ENCODE measurements at regions not wholly inside any gene's neighbourhood (a gene's known extent, or its start where the extent isn't known, plus 50 kb on each side); places are given as distances from the start of the nearest gene placed in this dataset.

DNA sequence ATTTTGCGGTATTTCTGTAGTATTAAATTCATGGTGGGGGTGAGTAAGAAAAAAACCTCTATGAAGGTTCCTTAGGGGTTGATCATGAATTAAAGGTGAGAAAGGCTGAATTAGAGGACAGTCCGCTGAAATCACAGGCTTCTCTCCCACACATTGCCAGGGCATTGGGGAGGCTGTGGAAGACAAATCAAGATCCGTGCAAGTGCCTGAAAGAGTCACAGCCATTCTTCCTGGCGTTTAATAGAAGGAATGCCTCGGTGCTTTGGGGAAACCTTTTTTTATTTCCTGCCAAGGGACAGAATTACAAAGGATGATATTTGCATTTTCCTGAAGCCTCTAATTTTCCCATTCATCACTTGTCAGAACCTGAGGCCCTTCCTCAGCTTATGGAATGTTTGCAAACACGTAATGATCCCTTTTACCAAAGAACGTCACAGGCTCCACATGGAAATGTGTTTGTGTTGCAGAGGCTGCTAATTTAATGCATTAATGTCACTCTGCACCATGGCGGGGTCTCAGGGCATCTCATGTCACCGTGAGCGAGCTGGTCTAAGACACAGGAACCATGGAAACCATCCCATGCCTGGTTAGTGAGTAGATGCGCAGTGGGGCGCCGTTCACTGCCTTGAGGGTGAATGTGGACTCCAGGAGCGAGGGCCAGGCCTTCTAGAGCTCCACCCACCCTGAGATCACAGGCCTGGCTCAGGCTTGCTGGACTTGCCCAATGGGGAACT, 185.9 kb upstream of the SULF2 start:
- TF ChIP-seq, protein P1, sequence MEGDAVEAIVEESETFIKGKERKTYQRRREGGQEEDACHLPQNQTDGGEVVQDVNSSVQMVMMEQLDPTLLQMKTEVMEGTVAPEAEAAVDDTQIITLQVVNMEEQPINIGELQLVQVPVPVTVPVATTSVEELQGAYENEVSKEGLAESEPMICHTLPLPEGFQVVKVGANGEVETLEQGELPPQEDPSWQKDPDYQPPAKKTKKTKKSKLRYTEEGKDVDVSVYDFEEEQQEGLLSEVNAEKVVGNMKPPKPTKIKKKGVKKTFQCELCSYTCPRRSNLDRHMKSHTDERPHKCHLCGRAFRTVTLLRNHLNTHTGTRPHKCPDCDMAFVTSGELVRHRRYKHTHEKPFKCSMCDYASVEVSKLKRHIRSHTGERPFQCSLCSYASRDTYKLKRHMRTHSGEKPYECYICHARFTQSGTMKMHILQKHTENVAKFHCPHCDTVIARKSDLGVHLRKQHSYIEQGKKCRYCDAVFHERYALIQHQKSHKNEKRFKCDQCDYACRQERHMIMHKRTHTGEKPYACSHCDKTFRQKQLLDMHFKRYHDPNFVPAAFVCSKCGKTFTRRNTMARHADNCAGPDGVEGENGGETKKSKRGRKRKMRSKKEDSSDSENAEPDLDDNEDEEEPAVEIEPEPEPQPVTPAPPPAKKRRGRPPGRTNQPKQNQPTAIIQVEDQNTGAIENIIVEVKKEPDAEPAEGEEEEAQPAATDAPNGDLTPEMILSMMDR (IDR thresholded peaks at IDR 0.05), result no peak
- TF ChIP-seq POLR2A (IDR thresholded peaks at IDR 0.05), result no peak

Data from body of pancreas (tissue), 4 donors.